GM10248 (cell line): ENCODE measurements at regions not wholly inside any gene's neighbourhood (a gene's known extent, or its start where the extent isn't known, plus 50 kb on each side); places are given as distances from the start of the nearest gene placed in this dataset.

ENCODE experiments used
- CTCF ChIA-PET: fragments of 300-600 bp; sonication (Branson Sonifier 250); formaldehyde crosslinking; extraction: SDS; loops from one replicate; lab custom pipeline; 2021; ENCODE audit warnings: antibody characterized with exemption; lab: Yijun Ruan, JAX
- POLR2A ChIA-PET: fragments of 350-650 bp; sonication (Branson Sonifier 250); formaldehyde crosslinking; extraction: SDS; loops from one replicate; lab custom pipeline; 2020; ENCODE audit warnings: antibody characterized with exemption; lab: Yijun Ruan, JAX
- DNase-seq: peaks from one replicate; pipeline ENCODE4 v3.0.0; 2012; ENCODE audit errors: extremely low spot score
- TF ChIP-seq, protein P1 (sequence below): IDR thresholded peaks from 2 replicates; pipeline ENCODE4 v1.5.1; 2012; ENCODE audit warnings: mild to moderate bottlenecking, low read depth; ENCODE audit errors: extremely low read depth, missing control alignments, control extremely low read depth

DNA sequence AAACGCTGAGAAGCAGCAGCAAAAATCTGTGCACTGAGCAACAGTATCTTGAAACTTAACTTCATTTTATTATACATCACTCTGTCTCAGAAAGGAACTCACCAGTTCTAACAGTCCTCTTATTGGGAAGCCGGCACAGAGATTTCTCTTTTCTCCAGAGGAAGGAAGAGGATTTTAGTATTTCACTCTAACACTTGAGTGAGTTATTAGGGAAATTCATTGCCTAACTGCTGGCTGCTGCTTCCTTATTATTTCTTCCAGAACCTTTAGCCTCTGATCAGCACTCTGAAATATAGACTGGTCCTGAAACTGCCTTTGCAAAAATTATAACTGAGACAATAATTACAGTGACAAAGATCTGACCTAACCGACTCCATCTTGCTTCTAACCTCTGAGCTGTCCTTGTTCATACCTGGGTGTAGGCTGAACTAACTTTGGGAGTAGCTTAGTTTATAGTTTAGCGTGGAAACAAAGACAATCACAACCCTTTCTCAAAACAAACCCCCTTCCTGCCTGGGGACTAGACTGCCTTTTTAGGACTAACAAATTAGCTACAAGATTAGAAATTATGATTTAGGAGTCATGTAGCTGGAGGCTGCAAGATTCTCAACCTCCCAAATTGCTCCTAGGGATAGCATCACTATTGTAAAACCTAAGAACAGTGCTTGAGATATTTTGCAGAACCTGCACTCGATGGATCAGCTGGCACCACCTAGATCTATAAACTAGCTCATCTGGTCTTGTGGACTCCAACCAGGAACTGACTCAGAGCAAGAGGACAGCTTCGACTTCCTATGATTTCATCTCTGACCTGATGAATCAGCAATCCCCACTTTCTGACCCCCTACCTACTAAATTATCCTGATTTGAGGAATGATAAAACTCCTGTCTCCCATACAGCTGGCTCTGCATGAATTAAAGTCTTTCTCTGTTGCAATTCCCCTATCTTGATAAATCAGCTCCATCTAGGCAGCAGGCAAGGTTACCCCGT lies 117.5 kb downstream of the DYRK2 start:
- ChIA-PET POLR2A (no interaction called here), CTCF (interaction anchor here (0.8 kb wide), 1 partner anchor 8 kb away, joined by 3 read pairs; no protein-coding TSS in a partner anchor)
- no peak for DNase-seq
- TF ChIP-seq, protein P1, sequence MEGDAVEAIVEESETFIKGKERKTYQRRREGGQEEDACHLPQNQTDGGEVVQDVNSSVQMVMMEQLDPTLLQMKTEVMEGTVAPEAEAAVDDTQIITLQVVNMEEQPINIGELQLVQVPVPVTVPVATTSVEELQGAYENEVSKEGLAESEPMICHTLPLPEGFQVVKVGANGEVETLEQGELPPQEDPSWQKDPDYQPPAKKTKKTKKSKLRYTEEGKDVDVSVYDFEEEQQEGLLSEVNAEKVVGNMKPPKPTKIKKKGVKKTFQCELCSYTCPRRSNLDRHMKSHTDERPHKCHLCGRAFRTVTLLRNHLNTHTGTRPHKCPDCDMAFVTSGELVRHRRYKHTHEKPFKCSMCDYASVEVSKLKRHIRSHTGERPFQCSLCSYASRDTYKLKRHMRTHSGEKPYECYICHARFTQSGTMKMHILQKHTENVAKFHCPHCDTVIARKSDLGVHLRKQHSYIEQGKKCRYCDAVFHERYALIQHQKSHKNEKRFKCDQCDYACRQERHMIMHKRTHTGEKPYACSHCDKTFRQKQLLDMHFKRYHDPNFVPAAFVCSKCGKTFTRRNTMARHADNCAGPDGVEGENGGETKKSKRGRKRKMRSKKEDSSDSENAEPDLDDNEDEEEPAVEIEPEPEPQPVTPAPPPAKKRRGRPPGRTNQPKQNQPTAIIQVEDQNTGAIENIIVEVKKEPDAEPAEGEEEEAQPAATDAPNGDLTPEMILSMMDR, result no peak

GRCh38 chr12:67772267-67773169 lies 124.0 kb downstream of the DYRK2 start:
- ChIA-PET CTCF (interaction anchor here (1.5 to 1.7 kb wide), 2 partner anchors 9 to 13 kb away, joined by 3 to 4 read pairs; no protein-coding TSS in a partner anchor), POLR2A (no interaction called here)
- no peak for DNase-seq
- TF ChIP-seq, protein P1, result no peak

DNA sequence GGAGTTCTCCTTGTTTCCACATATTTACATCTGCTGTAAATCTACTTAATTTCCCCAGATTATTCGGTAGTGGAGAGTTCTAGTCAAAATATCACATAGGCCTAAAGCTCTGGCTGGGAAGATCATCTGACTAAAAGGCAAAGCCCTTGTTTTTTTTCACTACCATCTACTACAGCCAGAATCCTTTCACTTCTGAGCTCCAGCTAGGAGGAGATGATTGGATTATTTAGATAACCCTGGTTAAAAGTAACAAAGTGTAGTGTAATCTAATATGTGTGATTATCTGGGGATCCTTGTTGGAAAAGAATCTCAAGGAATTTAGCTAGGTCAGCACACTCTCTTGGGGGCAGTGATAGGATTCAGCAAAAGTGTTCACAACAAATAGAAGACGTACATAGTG lies 125.4 kb downstream of the DYRK2 start:
- no peak for DNase-seq
- TF ChIP-seq, protein P1, result no peak
- ChIA-PET CTCF (interaction anchor here (1.4 to 1.7 kb wide), 2 partner anchors 8 to 15 kb away, joined by 3 read pairs; no protein-coding TSS in a partner anchor), POLR2A (no interaction called here)

GRCh38 chr12:67774983-67775587 lies 126.5 kb downstream of the DYRK2 start:
- ChIA-PET POLR2A (no interaction called here), CTCF (interaction anchor here (1.1 to 1.4 kb wide), 4 partner anchors 9 to 14 kb away, joined by 3 to 4 read pairs (median 3); no protein-coding TSS in a partner anchor)
- no peak for DNase-seq
- TF ChIP-seq, protein P1, result no peak

DNA sequence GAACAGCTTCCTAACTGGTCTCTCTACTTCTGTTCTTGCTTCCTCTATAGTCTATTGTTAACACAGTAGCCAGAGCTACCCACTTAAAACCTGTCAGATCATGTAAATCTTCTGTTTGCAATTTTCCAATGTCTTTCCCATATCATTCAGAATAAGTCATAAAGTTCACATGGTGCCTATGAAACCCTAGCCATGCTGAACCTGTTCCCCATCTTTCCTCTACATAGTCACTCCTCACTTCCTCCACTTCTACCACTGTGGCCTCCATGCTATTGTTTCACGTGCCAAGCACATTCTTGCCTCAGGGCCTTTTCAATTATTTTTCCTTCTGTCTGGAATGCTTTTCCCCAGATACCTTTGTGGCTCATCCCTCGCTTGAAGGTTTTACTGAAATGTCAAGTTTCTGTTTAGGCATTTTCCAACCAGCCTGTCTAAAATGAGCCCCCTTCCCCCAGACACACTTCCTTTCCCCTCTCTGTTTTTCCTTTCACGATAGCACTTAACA lies 132.1 kb downstream of the DYRK2 start:
- POLR2A ChIA-PET, result no interaction called here
- CTCF ChIA-PET, result no interaction called here
- TF ChIP-seq, protein P1, result no peak
- no peak for DNase-seq
